Liver (tissue), 3 donors: ENCODE measurements at regions not wholly inside any gene's neighbourhood (a gene's known extent, or its start where the extent isn't known, plus 50 kb on each side); places are given as distances from the start of the nearest gene placed in this dataset.

Source experiments
- EGR1 ChIP-seq, 2 donors: IDR thresholded peaks; 2 replicates each; pipeline ENCODE4 v1.6.1; 2016 to 2018; ENCODE audit warnings: antibody characterized with exemption in 2 of 2, low read depth in 2 of 2
- GABPA ChIP-seq, 2 donors: IDR thresholded peaks in 1 of 2; conservative IDR thresholded peaks in 1 of 2; 2 replicates each; pipeline ENCODE4 v1.6.1; 2016; ENCODE audit warnings: antibody characterized with exemption in 2 of 2, mild to moderate bottlenecking in 1 of 2, moderate library complexity in 1 of 2
- HNF4A ChIP-seq, 2 donors: conservative IDR thresholded peaks; 2 replicates each; pipeline ENCODE4 v1.6.1; 2016; ENCODE audit warnings: antibody characterized with exemption in 2 of 2, mild to moderate bottlenecking in 2 of 2
- RAD21 ChIP-seq, 2 donors: IDR thresholded peaks; 2 replicates each; pipeline ENCODE4 v1.6.1; 2016; ENCODE audit warnings: antibody characterized with exemption in 2 of 2, mild to moderate bottlenecking in 2 of 2
- RXRA ChIP-seq, 2 donors: IDR thresholded peaks; 2 replicates each; pipeline ENCODE4 v1.6.1; 2017 to 2018; ENCODE audit warnings: antibody characterized with exemption in 2 of 2, mild to moderate bottlenecking in 1 of 2
- SP1 ChIP-seq: IDR thresholded peaks from 2 replicates; pipeline ENCODE4 v1.6.1; 2018; ENCODE audit warnings: antibody characterized with exemption, mild to moderate bottlenecking
- TAF1 ChIP-seq: conservative IDR thresholded peaks from 2 replicates; pipeline ENCODE4 v1.6.1; 2016; ENCODE audit warnings: antibody characterized with exemption, mild to moderate bottlenecking
- YY1 ChIP-seq: IDR thresholded peaks from 2 replicates; pipeline ENCODE4 v1.6.1; 2016; ENCODE audit warnings: antibody characterized with exemption, mild to moderate bottlenecking
- TF ChIP-seq, protein P1 (sequence below): fragments of 150-350 bp; IDR thresholded peaks from 2 replicates; pipeline ENCODE4 v1.5.1; 2017; ENCODE audit warnings: improper control_type of control experiment, low read depth, low read length; ENCODE audit not compliant: missing input control
- TF ChIP-seq, protein P2 (sequence below): IDR thresholded peaks from 2 replicates; pipeline ENCODE4 v1.6.1; 2016; ENCODE audit warnings: antibody characterized with exemption
- TF ChIP-seq, protein P3 (sequence below): IDR thresholded peaks from 2 replicates; pipeline ENCODE4 v1.6.1; 2016; ENCODE audit warnings: antibody characterized with exemption
- donor health status: healthy.
- donor health status: healthy.

DNA sequence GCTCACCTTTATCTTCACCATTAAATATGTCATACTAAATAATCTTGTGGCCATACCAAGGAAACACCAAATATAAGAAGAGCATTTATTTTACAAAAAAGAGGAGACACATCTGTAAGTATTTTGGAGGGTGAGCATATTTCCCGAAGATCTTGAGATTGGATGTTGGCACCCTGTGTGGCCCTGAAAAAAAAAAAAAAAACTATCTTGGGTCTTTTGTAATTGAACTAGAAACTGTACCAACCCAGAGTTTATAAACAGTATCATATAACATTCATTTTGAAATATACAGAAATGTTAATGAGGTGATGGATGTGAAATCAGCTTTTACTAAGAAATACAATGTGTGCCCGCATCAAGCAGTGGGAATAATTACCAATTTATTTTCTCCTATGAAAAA lies 104.0 kb upstream of the FRMD6 start:
- TF ChIP-seq, protein P1, sequence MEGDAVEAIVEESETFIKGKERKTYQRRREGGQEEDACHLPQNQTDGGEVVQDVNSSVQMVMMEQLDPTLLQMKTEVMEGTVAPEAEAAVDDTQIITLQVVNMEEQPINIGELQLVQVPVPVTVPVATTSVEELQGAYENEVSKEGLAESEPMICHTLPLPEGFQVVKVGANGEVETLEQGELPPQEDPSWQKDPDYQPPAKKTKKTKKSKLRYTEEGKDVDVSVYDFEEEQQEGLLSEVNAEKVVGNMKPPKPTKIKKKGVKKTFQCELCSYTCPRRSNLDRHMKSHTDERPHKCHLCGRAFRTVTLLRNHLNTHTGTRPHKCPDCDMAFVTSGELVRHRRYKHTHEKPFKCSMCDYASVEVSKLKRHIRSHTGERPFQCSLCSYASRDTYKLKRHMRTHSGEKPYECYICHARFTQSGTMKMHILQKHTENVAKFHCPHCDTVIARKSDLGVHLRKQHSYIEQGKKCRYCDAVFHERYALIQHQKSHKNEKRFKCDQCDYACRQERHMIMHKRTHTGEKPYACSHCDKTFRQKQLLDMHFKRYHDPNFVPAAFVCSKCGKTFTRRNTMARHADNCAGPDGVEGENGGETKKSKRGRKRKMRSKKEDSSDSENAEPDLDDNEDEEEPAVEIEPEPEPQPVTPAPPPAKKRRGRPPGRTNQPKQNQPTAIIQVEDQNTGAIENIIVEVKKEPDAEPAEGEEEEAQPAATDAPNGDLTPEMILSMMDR, result no peak
- TF ChIP-seq EGR1 (IDR thresholded peaks at IDR 0.05; ENCODE audit: low read depth in 2 of 2), result no peak
- no peak for TF ChIP-seq SP1
- TF ChIP-seq, protein P2, sequence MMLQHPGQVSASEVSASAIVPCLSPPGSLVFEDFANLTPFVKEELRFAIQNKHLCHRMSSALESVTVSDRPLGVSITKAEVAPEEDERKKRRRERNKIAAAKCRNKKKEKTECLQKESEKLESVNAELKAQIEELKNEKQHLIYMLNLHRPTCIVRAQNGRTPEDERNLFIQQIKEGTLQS, result no peak
- TF ChIP-seq RXRA (IDR thresholded peaks at IDR 0.05), result no peak
- no peak for TF ChIP-seq RAD21 (IDR thresholded peaks at IDR 0.05)
- no peak for TF ChIP-seq HNF4A (conservative IDR thresholded peaks at IDR 0.05)
- TF ChIP-seq, protein P3, sequence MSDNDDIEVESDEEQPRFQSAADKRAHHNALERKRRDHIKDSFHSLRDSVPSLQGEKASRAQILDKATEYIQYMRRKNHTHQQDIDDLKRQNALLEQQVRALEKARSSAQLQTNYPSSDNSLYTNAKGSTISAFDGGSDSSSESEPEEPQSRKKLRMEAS, result no peak
- no peak for TF ChIP-seq YY1
- TF ChIP-seq TAF1, result no peak
- no peak for TF ChIP-seq GABPA (IDR thresholded peaks at IDR 0.05 in 1 of 2, conservative IDR thresholded peaks at IDR 0.05 in 1 of 2)
